ENCODE measurements at regions not wholly inside any gene's neighbourhood (a gene's known extent, or its start where the extent isn't known, plus 50 kb on each side); places are given as distances from the start of the nearest gene placed in this dataset.

DNA sequence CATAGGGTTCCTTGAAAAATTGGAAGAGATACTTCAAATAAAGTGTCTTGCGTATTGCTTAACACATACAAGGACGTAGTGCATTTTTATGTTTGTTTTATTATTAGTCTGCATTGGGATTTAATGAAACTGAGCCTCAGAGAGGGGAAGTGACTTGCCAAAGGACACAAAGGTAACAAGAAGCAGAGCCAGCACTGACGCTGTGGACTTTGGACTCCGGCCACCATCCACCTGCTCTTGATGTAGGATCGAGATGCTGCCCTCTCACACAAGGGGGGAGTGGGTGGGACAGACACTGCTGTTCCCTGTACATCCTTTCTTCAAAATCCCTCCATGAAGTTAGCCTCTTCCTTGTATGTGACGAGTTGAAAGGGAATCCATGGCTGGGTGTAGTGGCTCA, 435.4 kb upstream of the RGMA start:
- no peak for DNase-seq

GRCh38 chr15:93523481-93523880, 434.5 kb upstream of the RGMA start:
- DNase-seq: no peak

DNA sequence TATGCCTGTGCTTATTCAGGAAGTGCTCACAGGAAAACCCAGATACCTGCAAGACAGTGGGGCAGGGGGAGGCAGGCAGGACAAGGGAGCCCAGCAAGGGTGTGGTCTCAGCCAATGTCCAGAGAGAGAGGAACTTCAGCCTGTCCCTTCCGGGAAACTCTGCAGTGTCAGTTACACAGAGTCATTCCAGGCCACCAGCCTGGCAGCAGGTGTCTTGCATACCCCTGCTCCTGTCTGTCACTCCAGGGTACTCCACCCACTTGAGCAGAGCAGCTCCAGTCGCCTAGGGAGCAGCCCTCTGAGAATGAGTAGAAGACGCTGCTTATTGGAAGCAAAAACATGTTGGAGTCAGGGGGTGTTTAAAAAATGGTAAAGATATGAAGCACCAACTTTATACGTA, 431.2 kb upstream of the RGMA start:
- DNase-seq: no peak

DNA sequence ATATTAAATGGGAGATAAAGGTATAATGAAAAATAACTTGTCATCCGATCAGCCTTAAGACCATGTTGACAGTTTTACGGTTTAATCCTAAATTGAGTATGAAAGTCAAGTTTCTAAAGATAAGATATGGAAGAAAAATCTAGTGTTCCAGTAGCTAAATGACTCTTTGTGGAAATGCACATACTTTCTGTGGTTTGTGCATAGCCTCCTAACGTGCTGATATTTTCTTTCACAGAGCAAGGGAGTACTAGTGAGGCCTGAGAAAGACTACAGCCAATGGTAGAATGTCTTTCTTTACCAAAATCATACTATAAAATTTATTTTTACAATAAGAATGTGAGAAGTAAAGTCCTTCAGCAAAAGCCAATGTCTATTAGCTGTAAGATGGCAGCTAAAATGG, 430.6 kb upstream of the RGMA start:
- DNase-seq: no peak

- no peak for DNase-seq
These were observed 428.2 kb upstream of the RGMA start for GRCh38 chr15:93517176-93517575.

DNA sequence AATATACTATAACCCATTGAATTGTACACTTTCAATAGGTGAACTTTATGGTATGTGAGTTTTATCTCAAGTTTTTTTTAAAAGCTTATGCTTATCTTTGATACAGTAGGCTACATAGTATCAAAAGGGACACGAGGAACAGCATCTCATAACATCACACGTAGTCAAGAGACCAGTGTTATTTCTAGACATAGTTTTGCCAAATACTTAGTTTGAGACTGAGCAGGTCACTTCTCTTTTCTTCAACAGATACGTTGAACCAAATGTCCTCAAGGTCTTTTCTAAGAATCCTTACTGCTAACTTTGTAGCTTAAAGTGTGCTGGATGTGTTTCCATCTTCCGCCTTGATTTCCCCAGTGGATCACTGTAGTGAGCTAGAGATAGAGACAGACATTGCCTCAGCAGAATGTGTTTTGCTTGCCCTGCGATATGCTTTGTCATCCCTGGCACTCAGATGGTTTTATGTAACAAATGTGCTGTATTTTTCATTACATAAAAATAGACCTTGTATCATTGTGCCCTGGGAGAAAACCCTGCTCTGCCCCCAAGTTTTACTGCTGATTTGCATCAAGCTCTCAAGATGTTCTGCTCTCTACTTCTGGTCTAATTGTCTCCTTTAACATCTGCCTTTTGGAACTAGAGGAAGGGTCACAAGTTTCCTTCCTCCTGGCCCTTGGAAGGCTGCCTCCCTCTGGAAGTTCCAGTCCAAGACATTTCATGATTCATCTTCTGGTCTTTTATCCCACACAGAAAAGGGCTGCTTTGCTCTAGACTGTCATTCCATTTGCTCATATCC, 426.4 kb upstream of the RGMA start:
- peak in 1 of 4 experiments; percentile 2 for DNase-seq

DNA sequence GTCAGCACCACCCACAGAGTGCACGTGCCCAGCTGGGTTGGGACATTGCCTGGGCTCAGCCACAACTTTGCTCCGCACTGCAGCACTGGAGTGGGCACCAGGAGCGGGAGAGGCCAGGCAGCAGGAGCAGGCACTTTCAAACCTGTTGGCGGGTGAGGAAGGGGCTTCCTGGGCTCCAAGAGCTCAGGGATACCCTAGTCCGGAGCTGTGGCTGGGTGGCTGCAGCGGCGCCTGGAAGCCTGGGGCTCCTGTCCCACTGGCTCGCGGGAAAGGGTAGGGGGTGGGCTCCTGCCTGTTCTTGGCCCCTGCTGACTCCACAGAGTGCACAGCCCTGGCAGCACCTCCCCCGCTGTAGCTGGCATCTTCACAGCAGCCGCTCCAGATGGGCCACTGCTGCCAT, 417.6 kb upstream of the RGMA start:
- no peak for DNase-seq

- no peak for DNase-seq
These were observed 416.5 kb upstream of the RGMA start for GRCh38 chr15:93505506-93505905.

GRCh38 chr15:93501946-93502345, 412.9 kb upstream of the RGMA start:
- DNase-seq: no peak

DNA sequence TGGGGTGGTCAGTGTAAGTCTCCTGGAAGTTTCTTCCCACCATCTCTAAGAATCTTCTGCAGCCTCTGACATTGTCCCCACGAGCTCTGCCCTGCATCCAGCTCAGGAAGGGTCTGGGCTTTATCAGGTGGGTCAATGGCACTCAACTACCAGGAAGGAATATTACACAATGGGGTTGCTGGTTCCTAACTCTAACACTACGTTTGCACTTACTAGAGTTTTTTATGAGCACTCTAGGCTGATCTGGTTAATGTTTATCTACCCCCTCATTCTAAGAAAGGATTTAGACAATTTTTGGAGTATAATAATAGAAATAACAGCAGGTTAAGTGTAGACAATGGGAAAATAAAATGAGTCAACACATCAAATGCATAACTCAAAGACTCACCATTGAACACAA, 411.1 kb upstream of the RGMA start:
- no peak for DNase-seq

DNA sequence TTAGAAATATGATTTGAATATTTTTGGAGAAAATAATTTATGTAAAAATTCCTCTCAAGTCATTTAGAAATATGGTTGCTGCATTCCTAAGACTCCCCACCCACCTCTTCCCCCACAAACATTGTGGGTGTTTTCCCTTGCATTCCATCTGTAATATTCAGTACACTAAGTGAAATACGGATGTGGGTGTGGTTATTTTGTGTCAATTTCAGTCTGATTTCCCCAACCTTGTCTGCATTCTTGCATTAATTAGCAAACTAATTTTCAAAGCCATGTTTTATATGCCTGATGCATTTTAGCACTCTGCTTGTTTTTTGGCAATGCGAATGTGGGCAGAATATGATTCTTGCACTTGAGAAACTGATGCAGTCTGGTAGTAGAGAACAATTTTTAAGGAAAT, 408.3 kb upstream of the RGMA start:
- no peak for DNase-seq

DNA sequence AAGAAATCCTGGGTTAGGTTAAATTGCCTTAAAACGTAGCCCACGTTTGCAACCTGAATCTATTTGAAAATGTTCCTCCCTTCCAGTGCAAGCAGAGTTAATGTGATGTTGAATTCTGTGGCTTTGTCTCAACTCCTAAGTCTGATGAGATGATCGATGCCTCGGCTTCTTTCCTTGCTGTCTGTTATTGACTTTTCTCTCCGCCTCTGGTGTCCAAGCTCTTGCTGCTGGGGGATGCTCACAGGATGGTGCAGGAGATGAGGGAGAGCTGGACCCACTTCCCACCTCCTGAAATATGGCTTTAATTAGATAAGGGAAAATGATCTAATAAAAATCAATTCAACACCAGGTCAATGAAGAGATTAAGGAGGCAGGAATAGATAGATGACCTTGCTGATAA, 407.9 kb upstream of the RGMA start:
- DNase-seq: no peak

DNA sequence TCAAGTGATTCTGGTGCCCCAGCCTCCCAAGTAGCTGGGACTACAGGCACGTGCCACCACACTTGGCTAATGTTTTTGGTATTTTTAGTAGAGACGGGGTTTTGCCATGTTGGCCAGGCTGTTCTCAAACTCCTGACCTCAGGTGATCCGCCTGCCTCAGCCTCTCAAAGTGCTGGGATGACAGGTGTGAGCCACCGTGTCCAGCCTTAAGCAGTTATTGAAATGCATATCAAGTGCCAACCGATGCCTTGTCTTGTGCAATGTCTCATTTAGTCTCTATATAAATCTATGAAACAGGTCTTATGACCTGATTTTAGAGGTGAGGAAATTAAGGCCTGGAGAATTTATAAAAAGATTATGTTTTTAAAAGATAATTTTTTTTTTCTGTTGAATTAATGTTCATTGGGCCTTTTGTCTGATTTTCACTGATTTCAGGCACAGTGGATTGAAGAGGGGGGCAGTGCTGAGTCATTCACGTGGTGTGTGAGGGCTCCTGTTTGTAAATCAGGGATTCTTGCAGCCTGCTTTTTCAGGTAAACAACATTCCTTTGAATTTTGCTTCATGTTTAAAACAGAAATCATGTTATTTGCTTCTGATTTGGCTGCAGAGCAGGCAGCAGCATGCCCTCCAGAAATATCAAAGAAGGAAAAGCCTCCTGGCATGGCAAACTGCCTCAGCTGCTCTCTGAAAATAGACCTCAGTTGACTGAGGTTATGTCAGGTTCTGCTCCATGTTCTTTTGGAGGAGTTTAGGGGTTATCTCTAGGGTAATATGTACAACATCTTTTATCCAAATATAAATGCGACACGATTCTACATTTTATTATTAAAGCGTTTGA, 407.0 kb upstream of the RGMA start:
- DNase-seq: no peak

- DNase-seq: no peak
These were observed 404.2 kb upstream of the RGMA start for GRCh38 chr15:93493172-93493571.

DNA sequence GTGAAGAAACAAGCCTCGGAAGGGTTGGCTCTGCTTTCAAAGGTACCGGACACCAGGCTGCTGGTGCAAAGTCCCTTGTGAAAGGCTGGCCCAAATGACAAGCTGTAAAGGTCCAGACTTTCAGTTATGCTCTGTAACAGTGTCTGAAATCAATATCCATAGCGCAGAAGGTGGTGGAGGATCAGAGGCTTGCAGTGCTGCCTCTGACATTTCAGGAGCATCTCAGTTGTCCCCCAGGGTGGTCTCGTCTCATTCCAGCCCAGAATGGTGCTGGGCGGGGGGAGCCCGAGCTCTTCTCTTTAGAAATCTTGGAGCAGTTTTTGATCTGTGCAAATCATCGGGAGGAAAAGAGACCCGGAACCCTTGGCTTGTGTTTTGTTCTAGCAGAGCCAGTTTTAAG, 402.3 kb upstream of the RGMA start:
- DNase-seq: no peak

DNA sequence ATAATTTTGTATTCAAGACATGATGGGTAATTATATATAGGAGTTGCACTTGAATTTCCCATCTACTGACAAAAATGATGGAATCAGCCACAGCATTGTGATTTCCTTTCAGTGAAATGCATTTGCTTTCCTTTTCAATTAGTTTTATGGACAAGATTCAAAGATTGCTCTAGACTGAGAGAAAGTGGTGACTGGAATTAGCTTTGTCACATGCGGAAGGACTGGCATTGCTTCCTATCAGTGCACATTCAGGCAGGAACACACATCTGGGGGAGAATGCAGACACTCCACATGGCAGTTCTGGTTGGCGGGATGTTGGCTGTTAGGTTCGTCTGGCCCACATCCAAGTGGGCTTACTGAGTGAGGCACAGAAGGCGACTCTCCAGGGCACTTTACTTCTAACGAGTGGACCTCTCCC, 399.3 kb upstream of the RGMA start:
- DNase-seq: no peak

DNA sequence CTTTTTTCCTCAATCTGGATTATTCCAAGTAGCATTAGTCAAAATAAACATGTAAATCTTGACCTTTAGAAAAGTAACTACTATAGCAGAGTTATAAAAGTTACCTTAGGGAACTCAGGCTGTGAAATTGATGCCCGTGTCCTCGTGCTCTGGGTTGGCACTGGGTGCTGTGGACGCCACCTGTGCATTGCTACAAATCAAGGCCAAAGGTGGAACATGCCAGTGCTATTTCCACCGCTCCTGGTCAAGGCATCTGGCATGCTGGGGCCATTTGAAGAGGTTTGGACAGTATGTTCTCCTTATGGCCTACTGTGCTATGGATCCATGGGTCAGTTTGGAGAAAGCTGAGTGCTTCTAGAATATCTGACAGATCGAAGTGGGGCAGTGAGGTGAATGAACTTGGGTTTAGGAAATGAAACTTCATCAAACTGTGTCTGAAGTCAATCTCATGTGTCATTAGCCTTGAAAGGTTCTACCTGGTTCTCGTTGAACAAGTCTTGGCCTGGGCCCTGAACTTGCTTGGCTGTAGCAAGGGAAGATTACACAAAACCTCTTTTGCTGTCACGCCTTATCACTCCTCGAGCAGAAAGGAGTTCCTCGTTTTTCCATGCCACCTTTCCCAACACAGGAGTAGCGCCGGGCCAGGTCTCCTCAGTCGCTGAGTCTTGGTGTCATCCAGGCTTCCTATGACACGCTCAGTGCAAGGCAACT, 397.6 kb upstream of the RGMA start:
- DNase-seq: no peak

DNA sequence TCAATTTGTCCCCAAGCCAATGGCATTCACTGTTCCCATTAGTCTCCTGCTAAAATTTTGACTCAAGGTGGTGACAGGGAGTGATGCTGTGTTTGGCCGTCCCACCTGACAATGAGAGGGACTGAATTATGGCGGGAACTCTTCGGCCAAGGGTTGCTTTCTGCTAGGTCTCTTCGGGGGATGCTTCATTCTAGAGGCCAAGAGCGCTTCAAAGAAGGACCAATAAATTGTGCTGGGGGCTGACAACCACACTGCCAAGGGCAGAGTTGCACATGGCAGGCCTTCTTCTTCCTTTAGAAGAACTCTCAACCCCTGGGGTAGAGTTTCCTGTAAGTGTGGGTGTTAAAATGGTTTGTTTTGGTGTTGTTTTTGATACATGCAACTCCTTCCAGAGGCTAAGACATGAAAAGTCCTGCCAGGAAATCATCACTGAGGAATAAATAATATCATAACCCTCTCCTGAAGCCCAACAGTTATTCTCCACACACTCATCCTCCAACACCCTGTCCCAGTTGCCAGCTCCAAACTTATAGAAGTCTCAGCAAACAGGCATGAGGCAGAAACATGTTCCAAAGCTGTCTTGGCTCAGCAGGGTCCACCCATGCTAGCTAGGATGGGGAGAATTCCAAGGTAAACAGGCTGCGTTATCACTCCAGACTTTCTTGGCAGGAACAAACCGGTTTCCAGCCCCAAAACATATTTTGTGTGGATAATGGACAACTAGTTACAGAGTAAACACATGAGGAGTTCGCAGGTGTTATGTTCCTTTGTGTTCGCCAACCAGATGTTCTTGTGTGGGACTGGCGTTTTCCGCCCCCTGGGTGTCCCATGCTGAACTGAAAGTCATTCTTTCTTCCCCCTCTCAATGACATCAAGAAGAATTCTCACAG, 396.7 kb upstream of the RGMA start:
- no peak for DNase-seq

- DNase-seq: no peak
These were observed 394.9 kb upstream of the RGMA start for GRCh38 chr15:93483923-93484322.

DNA sequence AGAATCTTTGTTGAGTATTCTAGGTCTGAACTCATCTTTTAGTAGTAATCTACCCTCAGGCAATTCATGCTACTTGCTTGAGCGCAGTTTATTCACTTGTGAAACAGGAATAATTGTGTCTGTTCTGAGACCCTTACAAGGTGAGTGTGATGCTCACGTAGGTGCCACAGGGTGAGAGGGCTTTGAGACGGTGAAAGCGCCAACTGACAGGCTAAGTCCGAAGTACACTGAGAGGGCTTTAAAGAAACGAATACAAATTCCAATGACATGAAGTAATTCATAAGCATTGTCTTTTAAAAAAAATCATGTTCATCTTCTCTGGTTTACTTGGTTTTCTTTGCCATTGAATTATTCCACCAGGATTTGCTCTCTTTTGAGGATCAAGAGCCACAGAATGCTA, 393.7 kb upstream of the RGMA start:
- no peak for DNase-seq

- DNase-seq: no peak
These were observed 390.7 kb upstream of the RGMA start for GRCh38 chr15:93479715-93480114.

DNA sequence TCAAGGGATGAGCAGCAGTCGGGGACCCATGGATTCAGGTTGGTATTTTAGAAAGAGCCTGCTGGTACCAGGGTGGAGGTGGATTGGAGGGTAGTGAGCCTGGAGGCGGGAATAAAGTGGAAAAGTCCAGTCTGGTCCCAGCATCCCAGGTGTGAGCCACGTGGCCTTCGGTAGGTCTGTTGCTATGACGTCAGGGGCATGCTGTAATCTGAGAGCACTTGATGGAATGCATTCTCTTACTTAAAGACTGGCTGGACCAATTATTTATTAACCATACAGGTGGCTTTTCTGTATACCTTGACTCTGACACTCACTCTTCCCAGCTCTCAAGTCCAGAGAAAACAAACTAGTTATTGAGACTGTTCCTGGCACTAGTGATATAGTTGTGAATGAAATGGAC, 389.9 kb upstream of the RGMA start:
- DNase-seq: no peak

Data from suppressor macrophage (primary cell).